HG02840 (cell line): ENCODE measurements at regions not wholly inside any gene's neighbourhood (a gene's known extent, or its start where the extent isn't known, plus 50 kb on each side); places are given as distances from the start of the nearest gene placed in this dataset.

ENCODE experiments used
- ATAC-seq: cut with Tn5 transposase; IDR thresholded peaks from one replicate; pipeline ENCODE4 v1.9.1; 2021; ENCODE audit warnings: mild to moderate bottlenecking, moderate library complexity, moderate number of reproducible peaks; ENCODE audit not compliant: unreplicated experiment, low FRiP score

DNA sequence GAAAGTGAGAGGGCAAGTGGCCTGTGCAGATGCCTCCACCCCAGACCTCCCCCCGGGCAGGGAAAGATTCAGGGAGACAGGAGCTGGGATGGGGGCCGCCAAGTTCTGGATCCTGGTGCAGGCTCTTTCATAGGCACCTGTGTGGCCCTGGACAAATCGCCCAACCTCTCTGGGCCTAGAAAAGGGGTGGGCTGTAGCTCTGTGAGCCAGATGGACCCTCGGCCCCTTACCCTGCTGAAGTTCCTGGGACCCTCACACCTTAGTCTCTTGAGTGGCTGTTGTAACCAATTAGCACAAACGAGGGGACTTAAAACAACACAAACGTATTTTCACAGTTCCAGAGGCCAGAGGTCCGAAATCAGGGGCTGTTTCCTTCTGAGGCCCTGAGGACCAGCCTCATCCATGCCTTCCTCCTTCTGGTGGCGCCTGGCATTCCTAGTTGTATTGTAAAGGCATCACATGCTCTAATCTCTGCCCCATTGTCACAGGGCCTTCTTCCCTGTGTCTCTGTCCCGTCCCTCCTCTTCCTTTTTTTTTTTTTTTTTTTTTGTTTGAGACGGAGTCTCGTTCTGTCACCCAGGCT is 352.6 kb downstream of the SEC14L1 start:
- ATAC-seq = no peak

DNA sequence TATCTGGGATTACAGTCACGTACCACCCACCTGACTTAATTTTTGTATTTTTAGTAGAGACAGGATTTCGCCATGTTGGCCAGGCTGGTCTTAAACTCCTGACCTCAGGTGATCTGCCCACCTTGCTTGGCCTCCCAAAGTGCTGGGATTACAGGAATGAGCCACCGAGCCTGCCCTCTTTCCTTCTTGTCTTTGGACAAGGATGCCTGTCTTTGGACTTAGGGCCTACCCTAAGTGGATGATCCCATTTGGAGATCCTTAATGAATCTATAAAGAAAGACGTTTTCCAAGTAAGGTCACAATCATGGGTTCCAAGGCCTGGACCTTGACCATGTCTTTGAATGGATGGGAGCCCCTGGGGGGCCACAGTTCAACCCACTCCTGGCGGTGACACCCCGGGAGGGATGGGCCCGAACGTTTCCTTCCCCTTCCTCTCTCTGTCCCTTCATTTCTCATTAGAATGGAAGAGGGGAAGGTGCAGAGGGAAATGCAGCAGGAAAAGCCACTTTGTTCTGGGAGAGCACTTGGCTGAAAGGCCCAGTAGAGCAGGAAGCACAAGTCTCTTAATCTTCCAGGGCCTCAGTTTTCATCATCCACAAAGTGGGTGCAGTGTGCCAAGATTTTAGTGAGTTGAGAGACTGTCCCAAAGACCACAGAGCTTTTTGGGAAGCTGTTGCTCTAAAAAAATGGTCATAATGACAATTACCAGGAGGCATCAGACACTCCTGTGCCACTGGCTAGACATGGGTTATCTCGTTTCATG is 353.3 kb downstream of the SEC14L1 start:
- ATAC-seq = no peak

- no peak for ATAC-seq
These were observed 354.1 kb downstream of the SEC14L1 start for GRCh38 chr17:77494664-77495435.

- no peak for ATAC-seq
These were observed 354.8 kb downstream of the SEC14L1 start for GRCh38 chr17:77495575-77495974.

GRCh38 chr17:77496401-77496801 is 355.6 kb downstream of the SEC14L1 start:
- no peak for ATAC-seq

DNA sequence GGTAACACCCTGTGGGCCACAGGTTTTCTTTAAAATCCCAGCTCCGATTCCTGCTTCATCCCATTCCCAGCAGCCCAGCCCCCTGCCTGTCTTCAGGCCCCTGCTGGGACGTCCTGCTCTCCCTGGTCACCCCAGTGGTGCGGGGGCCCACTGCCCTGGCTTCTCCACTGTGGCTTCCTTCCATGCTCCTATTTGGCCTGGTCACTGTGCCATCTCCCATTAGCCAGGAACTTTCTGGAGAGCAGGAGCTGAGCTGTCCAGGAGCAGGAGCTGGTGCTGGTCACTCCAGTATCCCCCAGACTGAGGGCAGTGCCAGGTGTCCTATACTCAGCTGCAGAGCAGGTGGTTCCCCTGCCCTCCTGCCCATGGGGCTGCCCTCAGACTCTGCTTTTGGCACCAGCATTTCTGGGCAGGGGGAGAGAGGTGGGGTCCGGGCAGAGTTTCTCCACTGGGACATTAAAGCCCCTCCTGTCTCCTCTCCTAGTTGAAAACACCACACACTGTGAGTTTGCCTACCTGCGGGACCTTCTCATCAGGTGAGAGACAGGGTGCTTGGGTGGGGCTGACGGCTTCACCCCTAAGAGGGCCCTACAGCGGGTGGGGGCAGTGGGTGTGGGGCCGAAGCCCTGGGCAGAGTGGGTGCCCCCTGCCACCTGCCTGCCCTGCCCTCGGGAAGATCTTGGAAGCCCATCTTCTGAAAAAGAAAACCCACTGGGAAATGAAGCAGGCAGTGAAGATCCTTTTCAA is 356.2 kb downstream of the SEC14L1 start:
- no peak for ATAC-seq

DNA sequence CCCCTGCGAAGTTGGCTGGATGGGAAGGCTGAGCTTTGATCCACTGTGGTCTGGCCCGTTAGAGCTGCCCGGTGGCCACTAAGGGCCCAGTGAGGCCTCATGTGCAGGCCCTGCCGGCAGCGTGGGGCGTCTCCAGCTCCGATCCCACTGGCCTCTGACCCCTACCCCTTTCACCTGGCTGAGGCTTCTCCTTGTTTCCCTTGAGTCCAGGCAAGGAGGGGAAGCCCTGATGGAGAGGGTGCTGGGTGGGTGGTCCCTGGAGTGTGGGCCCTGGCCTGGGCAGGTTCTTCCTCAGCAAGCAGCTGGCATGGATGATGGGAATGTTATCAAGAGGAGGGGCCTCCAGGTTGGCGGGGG is 356.8 kb downstream of the SEC14L1 start:
- ATAC-seq = no peak

DNA sequence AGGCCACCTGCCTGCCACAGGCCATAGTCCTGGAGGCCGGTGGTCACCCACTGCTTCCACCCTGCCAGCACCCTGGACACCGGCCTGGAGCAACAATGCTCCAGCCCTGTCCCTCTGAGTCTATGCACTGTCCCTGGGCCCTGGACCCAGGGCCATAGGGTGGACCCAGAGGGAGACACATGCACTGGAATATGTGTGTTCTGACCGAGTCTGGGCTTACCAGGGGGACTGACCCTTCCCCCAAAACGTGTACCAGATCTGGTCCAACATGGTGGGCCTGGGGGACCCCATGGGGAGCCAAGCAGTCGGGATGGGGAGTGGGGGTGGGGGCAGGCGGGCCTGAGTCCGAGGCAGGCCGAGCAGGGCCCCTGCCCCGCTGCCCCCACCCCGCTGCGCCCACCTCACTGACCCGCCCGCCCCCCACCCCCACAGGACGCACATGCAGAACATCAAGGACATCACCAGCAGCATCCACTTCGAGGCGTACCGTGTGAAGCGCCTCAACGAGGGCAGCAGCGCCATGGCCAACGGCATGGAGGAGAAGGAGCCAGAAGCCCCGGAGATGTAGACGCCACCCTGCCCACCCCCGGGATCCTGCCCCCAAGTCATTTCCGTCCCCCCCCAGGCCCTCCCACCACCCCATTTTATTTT is 357.4 kb downstream of the SEC14L1 start:
- ATAC-seq = no peak

GRCh38 chr17:77498791-77499698 is 358.3 kb downstream of the SEC14L1 start:
- no peak for ATAC-seq

- no peak for ATAC-seq
These were observed 359.1 kb downstream of the SEC14L1 start for GRCh38 chr17:77499699-77500435.

- ATAC-seq = no peak
These were observed 360.4 kb downstream of the SEC14L1 start for GRCh38 chr17:77501101-77501566.

DNA sequence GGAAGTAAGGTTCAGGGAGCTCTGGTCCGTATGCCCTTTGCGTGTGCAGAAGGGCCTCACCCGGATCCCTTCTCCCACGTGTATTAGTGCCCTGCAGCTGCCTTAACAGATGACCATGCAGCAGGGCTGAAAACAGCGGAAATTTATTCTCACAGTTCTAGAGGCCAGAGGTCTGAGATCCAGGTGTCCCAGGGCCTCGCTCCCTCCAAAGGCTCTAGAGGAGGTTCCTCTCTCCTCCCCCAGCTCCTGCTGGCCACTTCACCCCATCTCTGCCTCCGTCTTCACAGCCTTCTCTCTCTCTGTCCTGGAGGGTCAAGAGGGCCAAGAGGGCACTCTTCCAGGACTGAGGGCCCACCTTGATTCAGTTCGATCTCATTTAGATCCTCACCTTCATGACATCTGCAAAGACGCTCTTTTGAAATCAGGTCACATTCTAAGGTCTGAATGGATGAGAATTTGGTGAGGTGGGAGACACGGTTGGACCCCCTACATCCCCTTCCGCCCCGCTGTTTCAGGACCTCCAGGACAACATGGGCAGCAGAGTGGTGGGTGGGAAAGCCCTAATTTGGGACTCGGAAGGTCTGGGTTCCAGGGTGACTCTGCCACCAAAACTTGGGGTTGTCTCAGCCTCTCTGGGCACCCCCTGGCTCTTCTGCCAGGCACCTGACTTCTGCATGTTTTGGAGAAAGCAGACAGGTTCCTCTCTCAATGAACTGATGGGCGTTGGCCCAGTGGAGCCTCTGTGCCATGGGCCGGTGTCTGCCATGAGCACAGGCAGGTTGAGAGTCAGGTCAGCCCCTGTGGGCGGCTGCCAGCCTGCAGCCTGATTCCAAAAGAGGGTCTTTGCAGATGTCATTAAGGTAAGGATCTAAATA is 361.2 kb downstream of the SEC14L1 start:
- no peak for ATAC-seq

DNA sequence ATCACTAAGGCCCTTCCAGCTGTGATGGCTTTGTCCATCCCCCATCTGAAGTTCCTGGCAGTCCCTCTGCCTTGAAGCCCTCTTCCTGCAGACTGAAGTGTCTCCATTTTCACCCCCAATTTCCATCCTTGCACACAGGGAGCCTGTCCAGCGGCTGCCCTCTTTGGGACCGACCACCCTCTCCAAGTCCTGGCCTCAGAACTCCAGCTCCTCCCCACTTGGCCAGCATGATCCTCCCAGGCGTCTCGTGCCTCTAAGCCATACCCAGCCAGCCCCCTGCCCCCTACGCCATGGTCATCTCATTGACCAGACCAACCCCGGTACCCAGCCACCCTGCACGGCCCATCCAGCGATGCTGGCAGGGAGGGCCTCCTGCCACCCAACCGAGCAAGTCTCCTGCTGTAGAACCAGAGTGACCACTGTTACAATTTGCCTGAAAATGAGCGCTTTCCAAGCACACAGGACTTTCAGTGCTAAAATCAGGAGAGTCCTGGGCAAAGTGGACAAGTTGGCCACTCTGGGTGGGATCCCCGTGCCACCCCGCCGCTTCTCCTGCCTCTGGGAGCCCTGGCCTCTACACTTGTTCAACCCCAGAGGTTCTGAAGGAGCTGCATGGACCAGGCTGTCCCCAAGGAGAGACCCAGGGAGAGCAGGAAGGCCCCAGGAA is 362.0 kb downstream of the SEC14L1 start:
- no peak for ATAC-seq

GRCh38 chr17:77503293-77503655 is 362.5 kb downstream of the SEC14L1 start:
- no peak for ATAC-seq

GRCh38 chr17:77503916-77504651 is 363.3 kb downstream of the SEC14L1 start:
- no peak for ATAC-seq

DNA sequence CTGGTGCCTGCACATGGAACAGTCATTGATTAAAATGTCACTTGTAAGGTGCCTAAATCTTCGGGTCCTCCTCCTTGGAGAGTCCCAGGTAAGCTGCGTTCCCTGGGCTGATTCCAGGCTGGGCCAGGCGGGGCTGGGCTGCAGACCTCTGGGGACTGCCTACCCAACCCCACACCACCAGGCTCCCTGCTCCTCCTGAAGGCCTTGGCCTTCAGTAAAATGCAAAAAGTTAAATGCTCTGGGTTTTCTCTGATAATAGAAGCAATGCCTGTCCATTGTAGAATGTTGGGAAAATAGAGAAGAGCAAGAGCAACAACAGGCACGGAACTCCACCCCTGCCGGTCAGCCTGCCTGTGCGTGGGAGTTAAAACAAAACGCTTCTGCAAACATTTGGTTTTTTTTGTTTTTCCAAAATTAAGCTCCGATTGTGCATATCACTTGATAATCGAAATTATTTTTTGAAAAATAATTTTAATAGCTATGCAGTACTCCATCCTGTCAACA is 363.9 kb downstream of the SEC14L1 start:
- no peak for ATAC-seq
